Neural cell (in vitro differentiated cells): ENCODE measurements at regions not wholly inside any gene's neighbourhood (a gene's known extent, or its start where the extent isn't known, plus 50 kb on each side); places are given as distances from the start of the nearest gene placed in this dataset.

Source experiments
- CTCF ChIP-seq: fragments of 450-650 bp; IDR thresholded peaks from 2 replicates; pipeline ENCODE4 v1.5.1; 2014; ENCODE audit warnings: antibody characterized with exemption, mild to moderate bottlenecking, moderate library complexity; ENCODE audit not compliant: poor library complexity, severe bottlenecking
- EP300 ChIP-seq: fragments of 450-650 bp; conservative IDR thresholded peaks from 2 replicates; pipeline ENCODE4 v1.6.1; 2014; ENCODE audit warnings: antibody characterized with exemption, mild to moderate bottlenecking, moderate library complexity; ENCODE audit not compliant: poor library complexity, severe bottlenecking
- EZH2 ChIP-seq: fragments of 200-600, 300-800 bp; shearing (Covaris generic), sonication (generic); IDR thresholded peaks from 2 replicates; pipeline ENCODE4 v1.6.1; 2014; ENCODE audit warnings: antibody characterized with exemption, low read length, borderline replicate concordance, mild to moderate bottlenecking; ENCODE audit not compliant: insufficient read depth, poor library complexity, severe bottlenecking
- MXI1 ChIP-seq: fragments of 450-650 bp; conservative IDR thresholded peaks from 2 replicates; pipeline ENCODE4 v1.6.1; 2014; ENCODE audit warnings: antibody characterized with exemption, mild to moderate bottlenecking; ENCODE audit not compliant: poor library complexity, severe bottlenecking
- POLR2AphosphoS5 ChIP-seq: IDR thresholded peaks from 2 replicates; pipeline ENCODE4 v1.6.1; 2012
- REST ChIP-seq: IDR thresholded peaks from 2 replicates; pipeline ENCODE4 v1.6.1; 2012; ENCODE audit warnings: borderline replicate concordance

- no peak for TF ChIP-seq EP300
- TF ChIP-seq CTCF: no peak
- TF ChIP-seq MXI1: no peak
- TF ChIP-seq EZH2: no peak
- TF ChIP-seq POLR2AphosphoS5: no peak
- TF ChIP-seq REST: no peak
These were observed 484.0 kb downstream of the MMUT start for GRCh38 chr6:48979085-48979484.
